ENCODE measurements at regions not wholly inside any gene's neighbourhood (a gene's known extent, or its start where the extent isn't known, plus 50 kb on each side); places are given as distances from the start of the nearest gene placed in this dataset.
"Not testable (repeated sequence)": the region's sequence is repeated elsewhere in the genome, so short reads cannot be mapped to it uniquely, and the experiment has no call there.

GRCh38 chr10:130351466-130352290 lies 215.5 kb downstream of the GLRX3 start:
- DNase-seq (ENCODE audit: low read depth in 2 of 2), result no peak

GRCh38 chr10:130352291-130352645 lies 216.1 kb downstream of the GLRX3 start:
- DNase-seq (ENCODE audit: low read depth in 2 of 2), result no peak

GRCh38 chr10:130353928-130354572 lies 217.9 kb downstream of the GLRX3 start:
- no peak for DNase-seq (ENCODE audit: low read depth in 2 of 2)

GRCh38 chr10:130354573-130354954 lies 218.4 kb downstream of the GLRX3 start:
- no peak for DNase-seq (ENCODE audit: low read depth in 2 of 2)

GRCh38 chr10:130354976-130355795 lies 219.0 kb downstream of the GLRX3 start:
- no peak for DNase-seq (ENCODE audit: low read depth in 2 of 2)

GRCh38 chr10:130356429-130356828 lies 220.2 kb downstream of the GLRX3 start:
- DNase-seq (ENCODE audit: low read depth in 2 of 2), result not testable (repeated sequence)

- DNase-seq (ENCODE audit: low read depth in 2 of 2), result no peak
Observed at GRCh38 chr10:130357226-130357625, 221.0 kb downstream of the GLRX3 start.

- DNase-seq (ENCODE audit: low read depth in 2 of 2), result no peak
Observed at GRCh38 chr10:130357951-130358350, 221.8 kb downstream of the GLRX3 start.

- DNase-seq (ENCODE audit: low read depth in 2 of 2), result no peak
Observed at GRCh38 chr10:130358981-130359650, 222.9 kb downstream of the GLRX3 start.

GRCh38 chr10:130359711-130360110 lies 223.5 kb downstream of the GLRX3 start:
- no peak for DNase-seq (ENCODE audit: low read depth in 2 of 2)

- DNase-seq (ENCODE audit: low read depth in 2 of 2), result no peak
Observed at GRCh38 chr10:130360826-130361311, 224.7 kb downstream of the GLRX3 start.

GRCh38 chr10:130361351-130362105 lies 225.3 kb downstream of the GLRX3 start:
- no peak for DNase-seq (ENCODE audit: low read depth in 2 of 2)

GRCh38 chr10:130362308-130362761 lies 226.1 kb downstream of the GLRX3 start:
- no peak for DNase-seq (ENCODE audit: low read depth in 2 of 2)

- no peak for DNase-seq (ENCODE audit: low read depth in 2 of 2)
Observed at GRCh38 chr10:130363051-130363450, 226.9 kb downstream of the GLRX3 start.

- DNase-seq (ENCODE audit: low read depth in 2 of 2), result no peak
Observed at GRCh38 chr10:130363899-130364445, 227.8 kb downstream of the GLRX3 start.

- DNase-seq (ENCODE audit: low read depth in 2 of 2), result no peak
Observed at GRCh38 chr10:130364631-130365411, 228.6 kb downstream of the GLRX3 start.

GRCh38 chr10:130368761-130369560 lies 232.8 kb downstream of the GLRX3 start:
- DNase-seq (ENCODE audit: low read depth in 2 of 2), result no peak

- DNase-seq (ENCODE audit: low read depth in 2 of 2), result no peak
Observed at GRCh38 chr10:130369645-130370381, 233.6 kb downstream of the GLRX3 start.

All from stimulated activated CD4-positive, alpha-beta T cell treated with anti-CD3 and anti-CD28 coated beads, Interleukin-4, amount 100 ng/mL, for 48 hours (primary cell).